GM12878 (cell line): ENCODE measurements at regions not wholly inside any gene's neighbourhood (a gene's known extent, or its start where the extent isn't known, plus 50 kb on each side); places are given as distances from the start of the nearest gene placed in this dataset.

Experiments
- ATAC-seq: fragments of 200-7000 bp; cut with Tn5 transposase; 3 replicates; pipeline ENCODE4 v1.9.1; 2020; ENCODE audit warnings: mild to moderate bottlenecking, moderate library complexity
- BruUV-seq: library from RNA; stranded (reverse); fragments of 400-500 nt; replicated peaks from 2 replicates; lab custom pipeline; 2021; lab: Mats Ljungman, UMichigan
- CTCF ChIA-PET: fragments of 300-600 bp; sonication (Branson Sonifier 250); formaldehyde crosslinking; extraction: SDS; loops from one replicate; lab custom pipeline; 2021; ENCODE audit warnings: inconsistent platforms; lab: Yijun Ruan, JAX
- POLR2A ChIA-PET: fragments of 350-600 bp; formaldehyde crosslinking; extraction: SDS; loops from one replicate; lab custom pipeline; 2021; ENCODE audit warnings: inconsistent platforms; lab: Charles Lee
- RAD21 ChIA-PET: fragments of 300-600 bp; sonication (Branson Sonifier 250); formaldehyde crosslinking; loops from one replicate; lab custom pipeline; 2023; ENCODE audit warnings: antibody characterized with exemption; ENCODE audit not compliant: unreplicated experiment; lab: Charles Lee
- SMC1A ChIA-PET: fragments of 300-600 bp; sonication (Branson Sonifier 250); formaldehyde crosslinking; loops from one replicate; lab custom pipeline; 2023; ENCODE audit not compliant: unreplicated experiment, uncharacterized antibody; lab: Charles Lee
- DNase-seq: peaks from one replicate; pipeline ENCODE4 v3.0.0-alpha.2; 2011; ENCODE audit warnings: low read depth, low spot score
- FAIRE-seq: peaks from 3 replicates; lab custom pipeline; 2011; peaks lifted over from hg19 to GRCh38; lab: Jason Lieb, UNC
- H2AFZ ChIP-seq: 2 replicates; pipeline ENCODE4 v1.6.0; 2011; ENCODE audit warnings: low read depth, low read length, control low read depth; ENCODE audit not compliant: control insufficient read depth
- H3K27ac ChIP-seq: 2 replicates; pipeline ENCODE4 v1.5.1; 2011; ENCODE audit warnings: control low read depth; ENCODE audit not compliant: control insufficient read depth, insufficient read depth
- H3K27me3 ChIP-seq, 2 experiments: replicated peaks in 1 of 2; 2 replicates each; pipeline versions ENCODE4 v1.6.0 to v1.6.1; 2011; ENCODE audit warnings: low read length in 1 of 2; ENCODE audit not compliant: control insufficient read depth in 2 of 2, insufficient read depth in 2 of 2
- H3K36me3 ChIP-seq, 2 experiments: 2 replicates each; pipeline ENCODE4 v1.5.1; 2011; ENCODE audit warnings: low read length in 1 of 2; ENCODE audit not compliant: control insufficient read depth in 2 of 2, insufficient read depth in 2 of 2
- H3K4me1 ChIP-seq: 2 replicates; pipeline ENCODE4 v1.6.1; 2011; ENCODE audit warnings: mild to moderate bottlenecking, low read length, moderate library complexity, mixed read lengths; ENCODE audit not compliant: control insufficient read depth, insufficient read depth
- H3K4me2 ChIP-seq: 2 replicates; pipeline ENCODE4 v1.6.0; 2011; ENCODE audit warnings: control low read depth; ENCODE audit not compliant: control insufficient read depth, insufficient read depth
- H3K4me3 ChIP-seq: fragments of 200-600 bp; sonication (generic); 2 replicates; pipeline ENCODE4 v1.5.1; 2016
- H3K79me2 ChIP-seq: 2 replicates; pipeline ENCODE4 v1.6.0; 2011; ENCODE audit warnings: low read length; ENCODE audit not compliant: control insufficient read depth, insufficient read depth
- H3K9ac ChIP-seq: 2 replicates; pipeline ENCODE4 v1.8.0; 2011; ENCODE audit warnings: low read length, control low read depth, mixed read lengths; ENCODE audit not compliant: control insufficient read depth, insufficient read depth
- H3K9me3 ChIP-seq: replicated peaks from 3 replicates; pipeline ENCODE4 v1.5.1; 2011; ENCODE audit warnings: mild to moderate bottlenecking, low read length; ENCODE audit not compliant: control insufficient read depth, insufficient read depth
- H4K20me1 ChIP-seq: 2 replicates; pipeline ENCODE4 v1.6.0; 2011; ENCODE audit not compliant: control insufficient read depth, insufficient read depth
- FOS ChIP-seq: IDR thresholded peaks from 3 replicates; pipeline ENCODE4 v1.6.1; 2011; ENCODE audit warnings: borderline replicate concordance; ENCODE audit not compliant: insufficient read length; ENCODE audit errors: extremely low read depth
- MTA3 ChIP-seq: IDR thresholded peaks from 2 replicates; pipeline ENCODE4 v1.6.1; 2012; ENCODE audit warnings: low read length, inconsistent platforms, borderline replicate concordance
- WGBS: methylation state at CpG from one replicate; pipeline ENCODE4 v1.1.6; 2016; ENCODE audit warnings: low lambda C conversion rate; ENCODE audit not compliant: insufficient replicate concordance, insufficient coverage; ENCODE audit errors: missing lambda C conversion rate; 5-methylcytosine and 5-hydroxymethylcytosine counted together
- in situ Hi-C: fragments of 300-500 bp; cut with MboI; formaldehyde crosslinking; loops from 9 replicates; pipeline ENCODE4 v1.14.3; 2018; ENCODE audit warnings: mixed read lengths
- intact Hi-C: fragments of 100-400 bp; cut with micrococcal nuclease; formaldehyde crosslinking; loops from one replicate; pipeline ENCODE4 v1.14.2; 2022; ENCODE audit not compliant: unreplicated experiment
- TF ChIP-seq, protein P1 (sequence below): fragments of 450-650 bp; IDR thresholded peaks from 2 replicates; pipeline ENCODE4 v1.6.1; 2016; ENCODE audit warnings: mild to moderate bottlenecking, moderate library complexity, borderline replicate concordance
- TF ChIP-seq, protein P2 (sequence below): fragments of 450-650 bp; IDR thresholded peaks from 2 replicates; pipeline ENCODE4 v1.6.1; 2017; ENCODE audit warnings: mild to moderate bottlenecking, low read depth, inconsistent platforms; ENCODE audit not compliant: poor library complexity, severe bottlenecking
- TF ChIP-seq, protein P3 (sequence below), 3 experiments: IDR thresholded peaks in 2 of 3; conservative IDR thresholded peaks in 1 of 3; 2 replicates each; pipeline ENCODE4 v1.5.1; 2011; ENCODE audit warnings: low read depth in 3 of 3, low read length in 3 of 3, mild to moderate bottlenecking in 3 of 3, control low read depth in 2 of 3, moderate library complexity in 2 of 3, inconsistent platforms in 1 of 3, mixed read lengths in 1 of 3; ENCODE audit not compliant: control insufficient read depth in 2 of 3, insufficient read depth in 1 of 3; ENCODE audit errors: extremely low read depth in 1 of 3

DNA sequence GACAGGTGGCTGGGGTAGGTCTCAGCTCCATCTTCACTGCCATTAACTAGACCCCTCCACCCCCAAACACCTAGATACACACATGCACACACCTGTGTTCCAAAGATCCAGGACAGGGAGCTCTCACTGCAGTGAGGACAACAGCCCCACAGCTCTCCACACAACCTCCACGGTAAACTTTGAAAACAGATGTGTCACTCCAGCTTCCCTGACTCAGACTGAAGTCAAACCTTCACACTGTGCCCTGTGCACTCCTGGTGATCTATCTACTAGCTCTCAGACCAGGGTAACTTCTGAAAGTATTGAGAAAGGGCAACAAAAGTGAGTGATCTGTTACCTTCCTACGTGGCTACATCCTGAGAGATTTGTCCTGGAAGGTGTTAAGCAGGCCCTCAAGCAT lies 519.8 kb downstream of the XPNPEP1 start (continued):
- TF ChIP-seq, protein P1, sequence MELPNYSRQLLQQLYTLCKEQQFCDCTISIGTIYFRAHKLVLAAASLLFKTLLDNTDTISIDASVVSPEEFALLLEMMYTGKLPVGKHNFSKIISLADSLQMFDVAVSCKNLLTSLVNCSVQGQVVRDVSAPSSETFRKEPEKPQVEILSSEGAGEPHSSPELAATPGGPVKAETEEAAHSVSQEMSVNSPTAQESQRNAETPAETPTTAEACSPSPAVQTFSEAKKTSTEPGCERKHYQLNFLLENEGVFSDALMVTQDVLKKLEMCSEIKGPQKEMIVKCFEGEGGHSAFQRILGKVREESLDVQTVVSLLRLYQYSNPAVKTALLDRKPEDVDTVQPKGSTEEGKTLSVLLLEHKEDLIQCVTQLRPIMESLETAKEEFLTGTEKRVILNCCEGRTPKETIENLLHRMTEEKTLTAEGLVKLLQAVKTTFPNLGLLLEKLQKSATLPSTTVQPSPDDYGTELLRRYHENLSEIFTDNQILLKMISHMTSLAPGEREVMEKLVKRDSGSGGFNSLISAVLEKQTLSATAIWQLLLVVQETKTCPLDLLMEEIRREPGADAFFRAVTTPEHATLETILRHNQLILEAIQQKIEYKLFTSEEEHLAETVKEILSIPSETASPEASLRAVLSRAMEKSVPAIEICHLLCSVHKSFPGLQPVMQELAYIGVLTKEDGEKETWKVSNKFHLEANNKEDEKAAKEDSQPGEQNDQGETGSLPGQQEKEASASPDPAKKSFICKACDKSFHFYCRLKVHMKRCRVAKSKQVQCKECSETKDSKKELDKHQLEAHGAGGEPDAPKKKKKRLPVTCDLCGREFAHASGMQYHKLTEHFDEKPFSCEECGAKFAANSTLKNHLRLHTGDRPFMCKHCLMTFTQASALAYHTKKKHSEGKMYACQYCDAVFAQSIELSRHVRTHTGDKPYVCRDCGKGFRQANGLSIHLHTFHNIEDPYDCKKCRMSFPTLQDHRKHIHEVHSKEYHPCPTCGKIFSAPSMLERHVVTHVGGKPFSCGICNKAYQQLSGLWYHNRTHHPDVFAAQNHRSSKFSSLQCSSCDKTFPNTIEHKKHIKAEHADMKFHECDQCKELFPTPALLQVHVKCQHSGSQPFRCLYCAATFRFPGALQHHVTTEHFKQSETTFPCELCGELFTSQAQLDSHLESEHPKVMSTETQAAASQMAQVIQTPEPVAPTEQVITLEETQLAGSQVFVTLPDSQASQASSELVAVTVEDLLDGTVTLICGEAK: no peak
- TF ChIP-seq MTA3: no peak
- TF ChIP-seq, all 136 proteins: peak for 0

DNA sequence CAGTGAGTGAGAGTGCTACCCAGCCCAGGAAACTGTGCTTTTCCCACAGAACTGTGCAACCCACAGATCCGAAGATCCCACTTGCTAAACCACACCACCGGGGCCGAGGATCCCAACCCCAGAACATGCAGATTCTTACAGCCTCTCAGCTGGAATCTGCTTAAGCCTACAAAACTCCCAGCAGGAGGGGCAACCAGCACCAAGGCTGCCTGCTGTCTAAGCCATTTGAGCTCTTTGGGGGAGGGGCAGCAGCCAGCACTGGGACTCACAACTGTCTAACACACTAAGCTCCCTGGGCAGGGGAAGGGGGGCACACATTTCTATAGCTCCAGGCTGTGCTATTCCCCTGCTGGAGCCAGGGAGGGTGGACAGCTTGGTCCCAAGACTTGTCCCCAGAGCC lies 529.9 kb downstream of the XPNPEP1 start:
- CTCF ChIA-PET: no interaction called here
- no peaks in the 10 kb centered on the region for H3K79me2 ChIP-seq
- BruUV-seq: no TSS peak
- POLR2A ChIA-PET: no interaction called here
- H3K27ac ChIP-seq: no peak overlapping the region
- H3K4me1 ChIP-seq: no peaks in the 10 kb centered on the region
- no peaks in the 10 kb centered on the region for H4K20me1 ChIP-seq
- 2% methylated on average over 3 of the region's 3 CpGs for WGBS
- TF ChIP-seq, protein P2, sequence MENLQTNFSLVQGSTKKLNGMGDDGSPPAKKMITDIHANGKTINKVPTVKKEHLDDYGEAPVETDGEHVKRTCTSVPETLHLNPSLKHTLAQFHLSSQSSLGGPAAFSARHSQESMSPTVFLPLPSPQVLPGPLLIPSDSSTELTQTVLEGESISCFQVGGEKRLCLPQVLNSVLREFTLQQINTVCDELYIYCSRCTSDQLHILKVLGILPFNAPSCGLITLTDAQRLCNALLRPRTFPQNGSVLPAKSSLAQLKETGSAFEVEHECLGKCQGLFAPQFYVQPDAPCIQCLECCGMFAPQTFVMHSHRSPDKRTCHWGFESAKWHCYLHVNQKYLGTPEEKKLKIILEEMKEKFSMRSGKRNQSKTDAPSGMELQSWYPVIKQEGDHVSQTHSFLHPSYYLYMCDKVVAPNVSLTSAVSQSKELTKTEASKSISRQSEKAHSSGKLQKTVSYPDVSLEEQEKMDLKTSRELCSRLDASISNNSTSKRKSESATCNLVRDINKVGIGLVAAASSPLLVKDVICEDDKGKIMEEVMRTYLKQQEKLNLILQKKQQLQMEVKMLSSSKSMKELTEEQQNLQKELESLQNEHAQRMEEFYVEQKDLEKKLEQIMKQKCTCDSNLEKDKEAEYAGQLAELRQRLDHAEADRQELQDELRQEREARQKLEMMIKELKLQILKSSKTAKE: no peak
- TF ChIP-seq, protein P3, sequence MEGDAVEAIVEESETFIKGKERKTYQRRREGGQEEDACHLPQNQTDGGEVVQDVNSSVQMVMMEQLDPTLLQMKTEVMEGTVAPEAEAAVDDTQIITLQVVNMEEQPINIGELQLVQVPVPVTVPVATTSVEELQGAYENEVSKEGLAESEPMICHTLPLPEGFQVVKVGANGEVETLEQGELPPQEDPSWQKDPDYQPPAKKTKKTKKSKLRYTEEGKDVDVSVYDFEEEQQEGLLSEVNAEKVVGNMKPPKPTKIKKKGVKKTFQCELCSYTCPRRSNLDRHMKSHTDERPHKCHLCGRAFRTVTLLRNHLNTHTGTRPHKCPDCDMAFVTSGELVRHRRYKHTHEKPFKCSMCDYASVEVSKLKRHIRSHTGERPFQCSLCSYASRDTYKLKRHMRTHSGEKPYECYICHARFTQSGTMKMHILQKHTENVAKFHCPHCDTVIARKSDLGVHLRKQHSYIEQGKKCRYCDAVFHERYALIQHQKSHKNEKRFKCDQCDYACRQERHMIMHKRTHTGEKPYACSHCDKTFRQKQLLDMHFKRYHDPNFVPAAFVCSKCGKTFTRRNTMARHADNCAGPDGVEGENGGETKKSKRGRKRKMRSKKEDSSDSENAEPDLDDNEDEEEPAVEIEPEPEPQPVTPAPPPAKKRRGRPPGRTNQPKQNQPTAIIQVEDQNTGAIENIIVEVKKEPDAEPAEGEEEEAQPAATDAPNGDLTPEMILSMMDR (IDR thresholded peaks at IDR 0.05 in 2 of 3, conservative IDR thresholded peaks at IDR 0.05 in 1 of 3; ENCODE audit: control insufficient read depth in 2 of 3, extremely low read depth in 1 of 3, insufficient read depth in 1 of 3, low read depth in 3 of 3, low read length in 3 of 3): no peak
- TF ChIP-seq FOS: no peak
- TF ChIP-seq, protein P1: no peak
- H3K4me3 ChIP-seq: no peak overlapping the region
- in situ Hi-C loops: no loop called here
- no peak for FAIRE-seq
- no peak overlapping the region for H2AFZ ChIP-seq
- no peak overlapping the region for H3K9ac ChIP-seq
- H3K9me3 ChIP-seq: no peaks in the 10 kb centered on the region
- no peak overlapping the region for H3K4me2 ChIP-seq
- no peaks in the 10 kb centered on the region for H3K27me3 ChIP-seq
- intact Hi-C loops: no loop called here
- ATAC-seq: no peak
- RAD21 ChIA-PET: no interaction called here
- H3K36me3 ChIP-seq: no peaks in the 10 kb centered on the region
- SMC1A ChIA-PET: no interaction called here
- DNase-seq: no peak
